ENCODE measurements at regions not wholly inside any gene's neighbourhood (a gene's known extent, or its start where the extent isn't known, plus 50 kb on each side); places are given as distances from the start of the nearest gene placed in this dataset.

DNA sequence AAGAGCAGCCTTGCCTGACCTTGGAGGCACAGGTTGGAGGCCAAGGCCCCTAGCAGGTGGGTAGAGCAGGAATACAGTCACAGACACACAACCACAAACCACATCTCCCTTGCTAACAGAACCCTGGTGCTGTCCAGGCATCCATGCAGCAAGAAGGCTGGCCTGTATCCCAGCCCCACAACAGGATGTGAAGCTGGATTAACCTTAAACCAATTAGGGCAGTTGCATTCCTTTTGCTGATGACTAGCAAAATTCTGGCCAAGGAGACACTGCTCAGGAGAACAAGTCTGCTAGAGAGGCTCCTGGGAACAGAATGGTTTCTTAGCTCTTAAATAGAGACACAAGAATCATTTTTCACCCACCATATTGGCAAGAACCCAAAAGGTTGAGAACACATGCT, 97.8 kb downstream of the C5orf15 start:
- TF ChIP-seq, protein P1, sequence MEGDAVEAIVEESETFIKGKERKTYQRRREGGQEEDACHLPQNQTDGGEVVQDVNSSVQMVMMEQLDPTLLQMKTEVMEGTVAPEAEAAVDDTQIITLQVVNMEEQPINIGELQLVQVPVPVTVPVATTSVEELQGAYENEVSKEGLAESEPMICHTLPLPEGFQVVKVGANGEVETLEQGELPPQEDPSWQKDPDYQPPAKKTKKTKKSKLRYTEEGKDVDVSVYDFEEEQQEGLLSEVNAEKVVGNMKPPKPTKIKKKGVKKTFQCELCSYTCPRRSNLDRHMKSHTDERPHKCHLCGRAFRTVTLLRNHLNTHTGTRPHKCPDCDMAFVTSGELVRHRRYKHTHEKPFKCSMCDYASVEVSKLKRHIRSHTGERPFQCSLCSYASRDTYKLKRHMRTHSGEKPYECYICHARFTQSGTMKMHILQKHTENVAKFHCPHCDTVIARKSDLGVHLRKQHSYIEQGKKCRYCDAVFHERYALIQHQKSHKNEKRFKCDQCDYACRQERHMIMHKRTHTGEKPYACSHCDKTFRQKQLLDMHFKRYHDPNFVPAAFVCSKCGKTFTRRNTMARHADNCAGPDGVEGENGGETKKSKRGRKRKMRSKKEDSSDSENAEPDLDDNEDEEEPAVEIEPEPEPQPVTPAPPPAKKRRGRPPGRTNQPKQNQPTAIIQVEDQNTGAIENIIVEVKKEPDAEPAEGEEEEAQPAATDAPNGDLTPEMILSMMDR (IDR thresholded peaks at IDR 0.05; ENCODE audit: extremely low read depth, missing control alignments): no peak
- no peak for DNase-seq (ENCODE audit: low spot score)

GRCh38 chr5:133869519-133870335, 98.7 kb downstream of the C5orf15 start:
- no peak for DNase-seq (ENCODE audit: low spot score)
- TF ChIP-seq, protein P1 (IDR thresholded peaks at IDR 0.05; ENCODE audit: extremely low read depth, missing control alignments): no peak

- peak; percentile 79 for DNase-seq (ENCODE audit: low spot score)
- TF ChIP-seq, protein P1 (IDR thresholded peaks at IDR 0.05; ENCODE audit: extremely low read depth, missing control alignments): peak; percentile 88
These were observed 99.4 kb downstream of the C5orf15 start for GRCh38 chr5:133868946-133869518.

DNA sequence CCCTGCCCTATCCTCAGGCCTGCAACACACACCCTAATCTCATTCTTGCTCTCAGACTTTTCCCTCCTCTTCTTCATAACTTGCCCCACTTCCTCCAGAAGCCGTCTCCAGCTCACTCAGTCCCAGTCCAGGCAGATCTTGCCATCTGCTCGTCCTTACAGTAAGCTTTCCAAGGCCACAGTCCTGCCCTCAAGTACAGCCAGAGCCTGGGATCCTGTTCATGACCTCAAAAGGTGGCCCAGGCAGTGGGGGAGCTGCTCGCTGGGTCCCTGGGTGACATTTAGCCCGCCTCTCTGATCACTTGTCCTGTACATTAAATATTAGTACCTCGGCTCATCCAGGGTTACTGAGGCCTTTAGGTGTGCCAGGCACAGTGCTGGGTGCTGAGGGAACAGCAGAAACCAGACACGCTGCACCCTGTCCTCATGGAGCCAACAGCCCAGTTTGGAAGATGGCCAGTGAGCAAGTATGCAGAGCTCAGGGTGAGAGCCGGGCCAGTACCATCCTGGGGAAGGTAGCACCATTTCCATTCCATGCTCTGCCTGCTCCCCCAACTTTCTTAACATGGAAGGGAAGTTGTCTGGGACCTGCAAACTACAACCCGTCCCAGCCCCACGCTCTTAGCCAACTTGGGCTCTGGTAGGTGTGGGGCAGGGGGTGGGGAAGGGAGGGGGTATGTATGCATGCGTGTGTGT, 100.4 kb downstream of the C5orf15 start:
- no peak for DNase-seq (ENCODE audit: low spot score)
- TF ChIP-seq, protein P1 (IDR thresholded peaks at IDR 0.05; ENCODE audit: extremely low read depth, missing control alignments): no peak

- TF ChIP-seq, protein P1 (IDR thresholded peaks at IDR 0.05; ENCODE audit: extremely low read depth, missing control alignments): no peak
- DNase-seq (ENCODE audit: low spot score): no peak
These were observed 101.1 kb downstream of the C5orf15 start for GRCh38 chr5:133867341-133867740.

GRCh38 chr5:133866903-133867245, 101.6 kb downstream of the C5orf15 start:
- TF ChIP-seq, protein P1 (IDR thresholded peaks at IDR 0.05; ENCODE audit: extremely low read depth, missing control alignments): no peak
- no peak for DNase-seq (ENCODE audit: low spot score)

Data from GM20000 (cell line).